Nephron progenitor cell (in vitro differentiated cells): ENCODE measurements at regions not wholly inside any gene's neighbourhood (a gene's known extent, or its start where the extent isn't known, plus 50 kb on each side); places are given as distances from the start of the nearest gene placed in this dataset.

Source experiments
- DNase-seq: peaks from one replicate; pipeline ENCODE4 v3.0.0; 2021
- H3K27ac Mint-ChIP-seq: 2 replicates; pipeline ENCODE4 v1.8.0; 2021; ENCODE audit warnings: mild to moderate bottlenecking, moderate library complexity, mixed read lengths
- H3K27me3 Mint-ChIP-seq: 2 replicates; pipeline ENCODE4 v1.8.0; 2021; ENCODE audit warnings: mild to moderate bottlenecking, low read depth, mixed read lengths; ENCODE audit not compliant: poor library complexity
- H3K36me3 Mint-ChIP-seq: 2 replicates; pipeline ENCODE4 v1.8.0; 2021; ENCODE audit warnings: low read depth, mixed read lengths
- H3K4me1 Mint-ChIP-seq: 2 replicates; pipeline ENCODE4 v1.8.0; 2021; ENCODE audit warnings: mixed read lengths
- H3K4me3 Mint-ChIP-seq: 2 replicates; pipeline ENCODE4 v1.8.0; 2021; ENCODE audit warnings: mild to moderate bottlenecking, moderate library complexity, mixed read lengths
- H3K9me3 Mint-ChIP-seq: 2 replicates; pipeline ENCODE4 v1.8.0; 2021; ENCODE audit warnings: mild to moderate bottlenecking, moderate library complexity, mixed read lengths
- CTCF ChIP-seq: fragments of 200-600 bp; sonication (generic); IDR thresholded peaks from 2 replicates; pipeline ENCODE4 v1.5.0; 2021; ENCODE audit warnings: antibody characterized with exemption

GRCh38 chr7:46551603-46552002, 630.5 kb upstream of the IGFBP3 start:
- Mint-ChIP-seq H3K4me1 (no peaks in the 10 kb centered on the region), H3K36me3 (peaks cover 4% of the 10 kb centered on the region), H3K27ac (no peak overlapping the region), H3K9me3 (peaks cover 4% of the 10 kb centered on the region), H3K27me3 (peaks cover 4% of the 10 kb centered on the region), H3K4me3 (no peak overlapping the region)
- no peak for TF ChIP-seq CTCF
- DNase-seq: no peak

GRCh38 chr7:46550864-46551263, 629.8 kb upstream of the IGFBP3 start:
- TF ChIP-seq CTCF: no peak
- H3K36me3 Mint-ChIP-seq: peaks cover 4% of the 10 kb centered on the region
- H3K9me3 Mint-ChIP-seq: peaks cover 4% of the 10 kb centered on the region

GRCh38 chr7:46549892-46550639, 629.0 kb upstream of the IGFBP3 start:
- Mint-ChIP-seq H3K4me3 (no peak overlapping the region), H3K27ac (no peak overlapping the region), H3K9me3 (peaks cover 4% of the 10 kb centered on the region), H3K4me1 (no peaks in the 10 kb centered on the region), H3K27me3 (peaks cover 4% of the 10 kb centered on the region), H3K36me3 (peaks cover 4% of the 10 kb centered on the region)
- no peak for TF ChIP-seq CTCF
- DNase-seq: no peak

More at GRCh38 chr7:46550864-46551263, 629.8 kb upstream of the IGFBP3 start:
- Mint-ChIP-seq H3K4me1 (no peaks in the 10 kb centered on the region), H3K4me3 (no peak overlapping the region), H3K27ac (no peak overlapping the region), H3K27me3 (peaks cover 4% of the 10 kb centered on the region)
- no peak for DNase-seq

- DNase-seq: no peak
- Mint-ChIP-seq H3K27ac (no peak overlapping the region), H3K36me3 (peaks cover 4% of the 10 kb centered on the region), H3K9me3 (peaks cover 4% of the 10 kb centered on the region), H3K4me1 (peaks cover under 1% of the 10 kb centered on the region), H3K27me3 (peaks cover 4% of the 10 kb centered on the region), H3K4me3 (no peak overlapping the region)
- TF ChIP-seq CTCF: no peak
These were observed 628.3 kb upstream of the IGFBP3 start for GRCh38 chr7:46549347-46549746.

GRCh38 chr7:46547044-46547443, 626.0 kb upstream of the IGFBP3 start:
- peaks cover under 1% of the 10 kb centered on the region for H3K27me3 Mint-ChIP-seq
- no peak overlapping the region for H3K27ac Mint-ChIP-seq

More at GRCh38 chr7:46547044-46547443, 626.0 kb upstream of the IGFBP3 start:
- Mint-ChIP-seq H3K36me3 (peaks cover 4% of the 10 kb centered on the region), H3K4me1 (peaks cover 5% of the 10 kb centered on the region), H3K9me3 (peaks cover 4% of the 10 kb centered on the region), H3K4me3 (no peak overlapping the region)
- DNase-seq: no peak
- no peak for TF ChIP-seq CTCF
